HepG2 (cell line): ENCODE measurements at regions not wholly inside any gene's neighbourhood (a gene's known extent, or its start where the extent isn't known, plus 50 kb on each side); places are given as distances from the start of the nearest gene placed in this dataset.

Source experiments
- ATAC-seq: fragments of 200-7000 bp; cut with Tn5 transposase; 3 replicates; pipeline ENCODE4 v1.9.1; 2020; ENCODE audit warnings: mild to moderate bottlenecking, moderate library complexity
- BruUV-seq: library from RNA; stranded (reverse); fragments of 400-500 nt; replicated peaks from 2 replicates; lab custom pipeline; 2021; lab: Mats Ljungman, UMichigan
- CTCF ChIA-PET: fragments of 300-600 bp; formaldehyde crosslinking; extraction: SDS; loops from one replicate; lab custom pipeline; 2021; ENCODE audit warnings: low total read pairs, inconsistent platforms, low intra/inter-chr PET ratio; lab: Yijun Ruan, JAX
- POLR2A ChIA-PET: fragments of 350-600 bp; sonication (Branson Sonifier 250); formaldehyde crosslinking; loops from one replicate; lab custom pipeline; 2020; ENCODE audit warnings: antibody characterized with exemption, inconsistent platforms; lab: Yijun Ruan, JAX
- DNase-seq: peaks from one replicate; pipeline ENCODE4 v3.0.0-alpha.2; 2015; ENCODE audit warnings: low spot score
- FAIRE-seq: peaks from 3 replicates; lab custom pipeline; 2011; peaks lifted over from hg19 to GRCh38; lab: Jason Lieb, UNC
- H2AFZ ChIP-seq: one replicate; pipeline ENCODE4 v1.6.1; 2011; ENCODE audit warnings: low read length, inconsistent platforms
- H3K27ac ChIP-seq: fragments of 300-600 bp; 3 replicates; pipeline ENCODE4 v1.8.0; 2011; ENCODE audit warnings: mixed run types, mild to moderate bottlenecking, mixed read lengths, low read length, inconsistent platforms; ENCODE audit not compliant: insufficient read depth; ENCODE audit errors: extremely low read length
- H3K27me3 ChIP-seq, 2 experiments: fragments of 200-600 bp in 1 of 2; 2 replicates in 1 of 2; 3 replicates in 1 of 2; pipeline versions ENCODE4 v1.6.0 to v1.8.0; 2011; ENCODE audit warnings: low read length in 2 of 2, mild to moderate bottlenecking in 2 of 2, moderate library complexity in 2 of 2, inconsistent platforms in 1 of 2; ENCODE audit not compliant: insufficient read depth in 2 of 2, control insufficient read depth in 1 of 2
- H3K36me3 ChIP-seq, 2 experiments: fragments of 200-600 bp in 1 of 2; replicated peaks in 1 of 2; 2 replicates in 1 of 2; 3 replicates in 1 of 2; pipeline versions ENCODE4 v1.5.1 to v1.8.0; 2011; ENCODE audit warnings: low read length in 2 of 2, inconsistent platforms in 1 of 2; ENCODE audit not compliant: insufficient read depth in 2 of 2, control insufficient read depth in 1 of 2
- H3K4me1 ChIP-seq: 2 replicates; pipeline ENCODE4 v1.5.1; 2012; ENCODE audit warnings: low read length, inconsistent platforms; ENCODE audit not compliant: insufficient read depth
- H3K4me2 ChIP-seq: 2 replicates; pipeline ENCODE4 v1.6.0; 2011; ENCODE audit warnings: low read depth, low read length, inconsistent platforms
- H3K4me3 ChIP-seq, 3 experiments: fragments of 200-600 bp in 1 of 3; sonication (generic), shearing (Covaris generic) in 1 of 3; replicated peaks in 1 of 3; 2 replicates each; pipeline ENCODE4 v1.5.1; 2011 to 2016; ENCODE audit warnings: low read length in 3 of 3, inconsistent platforms in 2 of 3, low read depth in 2 of 3, mild to moderate bottlenecking in 2 of 3, control low read depth in 1 of 3, mixed read lengths in 1 of 3; ENCODE audit not compliant: insufficient read depth in 1 of 3
- H3K79me2 ChIP-seq: one replicate; pipeline ENCODE4 v1.6.1; 2011; ENCODE audit warnings: low read length, inconsistent platforms; ENCODE audit not compliant: insufficient read depth
- H3K9ac ChIP-seq: 2 replicates; pipeline ENCODE4 v1.6.0; 2011; ENCODE audit warnings: mild to moderate bottlenecking, low read depth, low read length, inconsistent platforms; ENCODE audit not compliant: insufficient read depth
- H3K9me3 ChIP-seq: 2 replicates; pipeline ENCODE4 v1.5.1; 2012; ENCODE audit warnings: mild to moderate bottlenecking, low read length
- H4K20me1 ChIP-seq: 2 replicates; pipeline ENCODE4 v1.6.0; 2011; ENCODE audit warnings: inconsistent platforms, mild to moderate bottlenecking, low read length, moderate library complexity; ENCODE audit not compliant: insufficient read depth
- BATF2 ChIP-seq: sonication (generic); formaldehyde crosslinking; IDR thresholded peaks from 2 replicates; pipeline ENCODE4 v1.8.0; 2022; ENCODE audit warnings: mild to moderate bottlenecking, missing genetic modification reagents, moderate library complexity
- JARID2 ChIP-seq: sonication (generic); formaldehyde crosslinking; IDR thresholded peaks from 2 replicates; pipeline ENCODE4 v1.8.1; 2023; ENCODE audit warnings: missing genetic modification reagents, inconsistent platforms; ENCODE audit not compliant: insufficient replicate concordance
- JUNB ChIP-seq: sonication (generic); formaldehyde crosslinking; IDR thresholded peaks from 2 replicates; pipeline ENCODE4 v1.8.0; 2022; ENCODE audit warnings: missing genetic modification reagents, mild to moderate bottlenecking, borderline replicate concordance
- KIAA2018 ChIP-seq: sonication (generic); formaldehyde crosslinking; IDR thresholded peaks from 2 replicates; pipeline ENCODE4 v1.5.0; 2020; ENCODE audit warnings: mild to moderate bottlenecking, missing genetic modification reagents, borderline replicate concordance
- MYPOP ChIP-seq: sonication (generic); formaldehyde crosslinking; IDR thresholded peaks from 2 replicates; pipeline ENCODE4 v1.8.1; 2023; ENCODE audit warnings: mild to moderate bottlenecking, moderate library complexity, missing genetic modification reagents
- NFIB ChIP-seq: sonication (generic); formaldehyde crosslinking; IDR thresholded peaks from 2 replicates; pipeline ENCODE4 v1.9.0; 2021; ENCODE audit warnings: missing genetic modification reagents, mild to moderate bottlenecking, borderline replicate concordance
- SNRNP70 ChIP-seq: fragments of 200-400 bp; formaldehyde crosslinking; IDR thresholded peaks from 2 replicates; pipeline ENCODE4 v1.6.1; 2017; ENCODE audit warnings: mild to moderate bottlenecking, low read depth, low read length, moderate library complexity
- STAG1 ChIP-seq: sonication (generic); formaldehyde crosslinking; IDR thresholded peaks from 2 replicates; pipeline ENCODE4 v1.4.0; 2020; ENCODE audit warnings: missing genetic modification reagents
- TGIF2 ChIP-seq: IDR thresholded peaks from 2 replicates; pipeline ENCODE4 v1.6.1; 2016; ENCODE audit warnings: control low read depth, missing compliant biosample characterization
- ZNF263 ChIP-seq: sonication (generic); formaldehyde crosslinking; IDR thresholded peaks from 2 replicates; pipeline ENCODE4 v1.4.0; 2020; ENCODE audit warnings: missing genetic modification reagents
- ZNF30 ChIP-seq: sonication (generic); formaldehyde crosslinking; IDR thresholded peaks from 2 replicates; pipeline ENCODE4 v1.5.0; 2020; ENCODE audit warnings: mild to moderate bottlenecking, missing genetic modification reagents
- in situ Hi-C: cut with HindIII; loops from 2 replicates; pipeline ENCODE4 v1.10.0; 2017; ENCODE audit warnings: low pct_unique_long_range_greater_than_20kb; ENCODE audit not compliant: extremely low pct_ligation_motif_present
- intact Hi-C: fragments of 100-400 bp; cut with micrococcal nuclease; formaldehyde crosslinking; loops from one replicate; pipeline ENCODE4 v1.10.0; 2022; ENCODE audit not compliant: unreplicated experiment
- TF ChIP-seq, protein P1 (sequence below): sonication (generic); formaldehyde crosslinking; IDR thresholded peaks from 2 replicates; pipeline ENCODE4 v1.4.0; 2020; ENCODE audit warnings: missing genetic modification reagents

- intact Hi-C loops (no loop called here), in situ Hi-C loops (no loop called here)
- no peak overlapping the region for H2AFZ ChIP-seq
- BruUV-seq: no TSS peak
- peaks cover 87% of the 10 kb centered on the region for H3K9me3 ChIP-seq
- no peaks in the 10 kb centered on the region for H3K27me3 ChIP-seq
- no peak overlapping the region for H3K27ac ChIP-seq
- ATAC-seq (no peak), DNase-seq (no peak), FAIRE-seq (no peak)
- H3K79me2 ChIP-seq: no peaks in the 10 kb centered on the region
- CTCF ChIA-PET: no interaction called here
- no peak overlapping the region for H3K4me3 ChIP-seq
- POLR2A ChIA-PET: no interaction called here
- H3K9ac ChIP-seq: no peak overlapping the region
- H3K4me2 ChIP-seq: no peak overlapping the region
- TF ChIP-seq SNRNP70 (no peak), STAG1 (CRISPR knock-in tag) (no peak), KIAA2018 (CRISPR knock-in tag) (no peak), MYPOP (CRISPR knock-in tag) (no peak), ZNF30 (CRISPR knock-in tag) (no peak), NFIB (CRISPR knock-in tag) (no peak), BATF2 (CRISPR knock-in tag) (no peak), JARID2 (CRISPR knock-in tag) (no peak), TGIF2 (CRISPR knock-in tag) (no peak), ZNF263 (CRISPR knock-in tag) (no peak), JUNB (no peak)
- TF ChIP-seq, protein P1, sequence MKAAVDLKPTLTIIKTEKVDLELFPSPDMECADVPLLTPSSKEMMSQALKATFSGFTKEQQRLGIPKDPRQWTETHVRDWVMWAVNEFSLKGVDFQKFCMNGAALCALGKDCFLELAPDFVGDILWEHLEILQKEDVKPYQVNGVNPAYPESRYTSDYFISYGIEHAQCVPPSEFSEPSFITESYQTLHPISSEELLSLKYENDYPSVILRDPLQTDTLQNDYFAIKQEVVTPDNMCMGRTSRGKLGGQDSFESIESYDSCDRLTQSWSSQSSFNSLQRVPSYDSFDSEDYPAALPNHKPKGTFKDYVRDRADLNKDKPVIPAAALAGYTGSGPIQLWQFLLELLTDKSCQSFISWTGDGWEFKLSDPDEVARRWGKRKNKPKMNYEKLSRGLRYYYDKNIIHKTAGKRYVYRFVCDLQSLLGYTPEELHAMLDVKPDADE (CRISPR knock-in tag): no peak
- H4K20me1 ChIP-seq: no peaks in the 10 kb centered on the region
- H3K4me1 ChIP-seq: no peaks in the 10 kb centered on the region
- no peaks in the 10 kb centered on the region for H3K36me3 ChIP-seq
Observed at GRCh38 chr10:107480781-107481180, 316.3 kb upstream of the SORCS1 start.
